ENCODE measurements at regions not wholly inside any gene's neighbourhood (a gene's known extent, or its start where the extent isn't known, plus 50 kb on each side); places are given as distances from the start of the nearest gene placed in this dataset.

- no peak for TF ChIP-seq EZH2phosphoT487 (IDR thresholded peaks at IDR 0.05; ENCODE audit: low read depth, severe bottlenecking, unreplicated experiment)
- no peak for TF ChIP-seq EZH2 (IDR thresholded peaks at IDR 0.05; ENCODE audit: borderline replicate concordance)
- no peak for TF ChIP-seq CTCF (IDR thresholded peaks at IDR 0.05; ENCODE audit: poor library complexity)
- Histone ChIP-seq H3K4me1 (ENCODE audit: insufficient read depth) (no peaks in the 10 kb centered on the region), H4K20me1 (ENCODE audit: insufficient read depth, poor library complexity, severe bottlenecking) (no peaks in the 10 kb centered on the region), H3K4me2 (no peak overlapping the region), H3K36me3 (replicated peaks; ENCODE audit: insufficient read depth, low read depth) (no peaks in the 10 kb centered on the region), H3K79me2 (no peaks in the 10 kb centered on the region), H3K27me3 (no peaks in the 10 kb centered on the region), H3K4me3 (no peak overlapping the region), H2AFZ (no peak overlapping the region), H3K9me3 (ENCODE audit: low read depth) (no peaks in the 10 kb centered on the region), H3K27ac (no peak overlapping the region), H3K9me2 (replicated peaks; ENCODE audit: insufficient read depth) (no peaks in the 10 kb centered on the region)
- no peak for DNase-seq (ENCODE audit: low spot score)
- WGBS (ENCODE audit: low lambda C conversion rate, missing lambda C conversion rate), result 73% methylated on average over 2 of the region's 2 CpGs
Measured at GRCh38 chrX:145716226-145716625, 101.4 kb upstream of the SLITRK2 start.

- H3K4me3 ChIP-seq, result no peak overlapping the region
- no peak overlapping the region for H3K27ac ChIP-seq
- TF ChIP-seq EZH2 (IDR thresholded peaks at IDR 0.05; ENCODE audit: borderline replicate concordance) (no peak), EZH2phosphoT487 (IDR thresholded peaks at IDR 0.05; ENCODE audit: low read depth, severe bottlenecking, unreplicated experiment) (no peak), CTCF (IDR thresholded peaks at IDR 0.05; ENCODE audit: poor library complexity) (no peak)
- no peak overlapping the region for H3K4me2 ChIP-seq
- no peaks in the 10 kb centered on the region for H3K9me3 ChIP-seq (ENCODE audit: low read depth)
- H3K36me3 ChIP-seq (replicated peaks; ENCODE audit: insufficient read depth, low read depth), result no peaks in the 10 kb centered on the region
- H3K79me2 ChIP-seq, result no peaks in the 10 kb centered on the region
- no peak overlapping the region for H2AFZ ChIP-seq
- no peaks in the 10 kb centered on the region for H4K20me1 ChIP-seq (ENCODE audit: insufficient read depth, poor library complexity, severe bottlenecking)
- 53% methylated on average over 5 of the region's 5 CpGs for WGBS (ENCODE audit: low lambda C conversion rate, missing lambda C conversion rate)
- no peak for DNase-seq (ENCODE audit: low spot score)
- H3K27me3 ChIP-seq, result no peaks in the 10 kb centered on the region
- no peaks in the 10 kb centered on the region for H3K9me2 ChIP-seq (replicated peaks; ENCODE audit: insufficient read depth)
- H3K4me1 ChIP-seq (ENCODE audit: insufficient read depth), result no peaks in the 10 kb centered on the region
Measured at GRCh38 chrX:145727476-145727875, 90.2 kb upstream of the SLITRK2 start.

GRCh38 chrX:145729635-145730034, 88.0 kb upstream of the SLITRK2 start:
- Histone ChIP-seq H3K4me1 (ENCODE audit: insufficient read depth) (no peaks in the 10 kb centered on the region), H3K4me2 (no peak overlapping the region), H3K4me3 (no peak overlapping the region), H3K9me2 (replicated peaks; ENCODE audit: insufficient read depth) (no peaks in the 10 kb centered on the region), H3K27me3 (no peaks in the 10 kb centered on the region), H3K36me3 (replicated peaks; ENCODE audit: insufficient read depth, low read depth) (no peaks in the 10 kb centered on the region), H3K9me3 (ENCODE audit: low read depth) (no peaks in the 10 kb centered on the region), H2AFZ (no peak overlapping the region), H4K20me1 (ENCODE audit: insufficient read depth, poor library complexity, severe bottlenecking) (no peaks in the 10 kb centered on the region), H3K79me2 (no peaks in the 10 kb centered on the region), H3K27ac (no peak overlapping the region)
- DNase-seq (ENCODE audit: low spot score), result no peak
- 78% methylated on average over 6 of the region's 6 CpGs for WGBS (ENCODE audit: low lambda C conversion rate, missing lambda C conversion rate)
- TF ChIP-seq CTCF (IDR thresholded peaks at IDR 0.05; ENCODE audit: poor library complexity), result no peak
- TF ChIP-seq EZH2 (IDR thresholded peaks at IDR 0.05; ENCODE audit: borderline replicate concordance), result no peak
- TF ChIP-seq EZH2phosphoT487 (IDR thresholded peaks at IDR 0.05; ENCODE audit: low read depth, severe bottlenecking, unreplicated experiment), result no peak

- H2AFZ ChIP-seq, result no peak overlapping the region
- no peak overlapping the region for H3K4me3 ChIP-seq
- H3K4me2 ChIP-seq, result no peak overlapping the region
- no peaks in the 10 kb centered on the region for H3K36me3 ChIP-seq (replicated peaks; ENCODE audit: insufficient read depth, low read depth)
- no peaks in the 10 kb centered on the region for H4K20me1 ChIP-seq (ENCODE audit: insufficient read depth, poor library complexity, severe bottlenecking)
- 42% methylated on average over 1 of the region's 1 CpG for WGBS (ENCODE audit: low lambda C conversion rate, missing lambda C conversion rate)
- TF ChIP-seq EZH2 (IDR thresholded peaks at IDR 0.05; ENCODE audit: borderline replicate concordance) (no peak), CTCF (IDR thresholded peaks at IDR 0.05; ENCODE audit: poor library complexity) (no peak), EZH2phosphoT487 (IDR thresholded peaks at IDR 0.05; ENCODE audit: low read depth, severe bottlenecking, unreplicated experiment) (no peak)
- no peak overlapping the region for H3K27ac ChIP-seq
- no peaks in the 10 kb centered on the region for H3K4me1 ChIP-seq (ENCODE audit: insufficient read depth)
- H3K9me2 ChIP-seq (replicated peaks; ENCODE audit: insufficient read depth), result no peaks in the 10 kb centered on the region
- no peak for DNase-seq (ENCODE audit: low spot score)
- H3K9me3 ChIP-seq (ENCODE audit: low read depth), result no peaks in the 10 kb centered on the region
- H3K27me3 ChIP-seq, result no peaks in the 10 kb centered on the region
- H3K79me2 ChIP-seq, result no peaks in the 10 kb centered on the region
Measured at GRCh38 chrX:145735036-145735435, 82.6 kb upstream of the SLITRK2 start.

All from hepatocyte (in vitro differentiated cells).